BE2C (cell line): ENCODE measurements at regions not wholly inside any gene's neighbourhood (a gene's known extent, or its start where the extent isn't known, plus 50 kb on each side); places are given as distances from the start of the nearest gene placed in this dataset.
"Not testable (repeated sequence)": the region's sequence is repeated elsewhere in the genome, so short reads cannot be mapped to it uniquely, and the experiment has no call there.

ENCODE experiments used
- DNase-seq: peaks from one replicate; pipeline ENCODE4 v3.0.0-alpha.2; 2020
- H3K27me3 ChIP-seq: fragments of 250-450 bp; sonication (Bioruptor Pico); 2 replicates; pipeline ENCODE4 v1.5.1; 2020; ENCODE audit warnings: mild to moderate bottlenecking
- H3K36me3 ChIP-seq: fragments of 250-450 bp; sonication (Bioruptor Pico); 2 replicates; pipeline ENCODE4 v1.5.1; 2020; ENCODE audit warnings: mild to moderate bottlenecking
- H3K4me1 ChIP-seq: fragments of 250-450 bp; sonication (Bioruptor Pico); 2 replicates; pipeline ENCODE4 v1.5.1; 2020
- H3K4me3 ChIP-seq: 2 replicates; pipeline ENCODE4 v1.5.1; 2011; ENCODE audit warnings: low read depth, low read length
- H3K9me3 ChIP-seq: fragments of 250-450 bp; sonication (Bioruptor Pico); 2 replicates; pipeline ENCODE4 v1.5.1; 2020
- CTCF ChIP-seq: IDR thresholded peaks from 2 replicates; pipeline ENCODE4 v1.5.1; 2012; ENCODE audit warnings: mild to moderate bottlenecking, low read depth, low read length

- no peaks in the 10 kb centered on the region for H3K4me1 ChIP-seq
- no peak for DNase-seq
- peaks cover 5% of the 10 kb centered on the region; the same call in 1 of the 2 replicates for H3K9me3 ChIP-seq
- no peak for TF ChIP-seq CTCF
- H3K4me3 ChIP-seq, result no peak overlapping the region
- no peaks in the 10 kb centered on the region for H3K27me3 ChIP-seq
- no peaks in the 10 kb centered on the region for H3K36me3 ChIP-seq
These were observed 270.2 kb upstream of the IRX1 start for GRCh38 chr5:3325201-3325971.

- no peak overlapping the region for H3K4me3 ChIP-seq
- no peak for TF ChIP-seq CTCF
- no peaks in the 10 kb centered on the region for H3K4me1 ChIP-seq
- H3K9me3 ChIP-seq, result peaks cover 5% of the 10 kb centered on the region; the same call in 1 of the 2 replicates
- no peaks in the 10 kb centered on the region for H3K36me3 ChIP-seq
- DNase-seq, result no peak
- no peaks in the 10 kb centered on the region for H3K27me3 ChIP-seq
These were observed 271.1 kb upstream of the IRX1 start for GRCh38 chr5:3324421-3325101.

- not testable (repeated sequence) for H3K27me3 ChIP-seq, H3K4me1 ChIP-seq, H3K4me3 ChIP-seq, H3K36me3 ChIP-seq, DNase-seq, H3K9me3 ChIP-seq
These were observed 271.7 kb upstream of the IRX1 start for GRCh38 chr5:3323966-3324365.

GRCh38 chr5:3323144-3323543 lies 272.5 kb upstream of the IRX1 start:
- Histone ChIP-seq H3K27me3 (no peaks in the 10 kb centered on the region), H3K36me3 (no peaks in the 10 kb centered on the region), H3K9me3 (peaks cover 5% of the 10 kb centered on the region; the same call in 1 of the 2 replicates), H3K4me3 (no peak overlapping the region), H3K4me1 (no peaks in the 10 kb centered on the region)
- no peak for DNase-seq
- no peak for TF ChIP-seq CTCF

GRCh38 chr5:3322642-3323041 lies 273.0 kb upstream of the IRX1 start:
- DNase-seq, result no peak
- Histone ChIP-seq H3K9me3 (peaks cover 5% of the 10 kb centered on the region; the same call in 1 of the 2 replicates), H3K4me1 (no peaks in the 10 kb centered on the region), H3K36me3 (no peaks in the 10 kb centered on the region), H3K4me3 (no peak overlapping the region), H3K27me3 (no peaks in the 10 kb centered on the region)
- no peak for TF ChIP-seq CTCF

- DNase-seq, result no peak
- Histone ChIP-seq H3K4me3 (no peak overlapping the region), H3K27me3 (no peaks in the 10 kb centered on the region), H3K36me3 (no peaks in the 10 kb centered on the region), H3K4me1 (no peaks in the 10 kb centered on the region), H3K9me3 (peaks cover 5% of the 10 kb centered on the region; the same call in 1 of the 2 replicates)
- TF ChIP-seq CTCF, result no peak
These were observed 273.7 kb upstream of the IRX1 start for GRCh38 chr5:3321923-3322322.
